Activated T-cell treated with anti-CD3 and anti-CD28 coated beads, Interleukin-2, amount 50 U/mL, for 4 hours (primary cell): ENCODE measurements at regions not wholly inside any gene's neighbourhood (a gene's known extent, or its start where the extent isn't known, plus 50 kb on each side); places are given as distances from the start of the nearest gene placed in this dataset.
"Not testable (repeated sequence)": the region's sequence is repeated elsewhere in the genome, so short reads cannot be mapped to it uniquely, and the experiment has no call there.

Experiments used
- ATAC-seq, 2 donors: fragments of 200-7000 bp; cut with Tn5 transposase; one replicate each; pipeline ENCODE4 v1.10.0; 2021
- DNase-seq: peaks from one replicate; pipeline ENCODE4 v3.0.0-alpha.2; 2020
- H3K27me3 Mint-ChIP-seq: one replicate; pipeline ENCODE4 v1.8.0; 2021; ENCODE audit warnings: low read depth, mixed read lengths
- H3K36me3 Mint-ChIP-seq: one replicate; pipeline ENCODE4 v1.8.0; 2022; ENCODE audit warnings: mixed read lengths; ENCODE audit not compliant: insufficient read depth
- H3K4me1 Mint-ChIP-seq: one replicate; pipeline ENCODE4 v1.8.0; 2021; ENCODE audit warnings: low read depth, mixed read lengths
- H3K4me3 Mint-ChIP-seq: one replicate; pipeline ENCODE4 v1.8.0; 2021; ENCODE audit warnings: mild to moderate bottlenecking, moderate library complexity, mixed read lengths
- H3K9me3 Mint-ChIP-seq: one replicate; pipeline ENCODE4 v1.8.0; 2021; ENCODE audit warnings: mixed read lengths

GRCh38 chr12:107378609-107379008 is 285.3 kb upstream of the CRY1 start:
- H3K4me3 Mint-ChIP-seq = no peak overlapping the region
- no peaks in the 10 kb centered on the region for H3K9me3 Mint-ChIP-seq
- DNase-seq = no peak
- no peaks in the 10 kb centered on the region for H3K36me3 Mint-ChIP-seq
- no peak for ATAC-seq
- peaks cover 25% of the 10 kb centered on the region for H3K4me1 Mint-ChIP-seq
- no peaks in the 10 kb centered on the region for H3K27me3 Mint-ChIP-seq

DNA sequence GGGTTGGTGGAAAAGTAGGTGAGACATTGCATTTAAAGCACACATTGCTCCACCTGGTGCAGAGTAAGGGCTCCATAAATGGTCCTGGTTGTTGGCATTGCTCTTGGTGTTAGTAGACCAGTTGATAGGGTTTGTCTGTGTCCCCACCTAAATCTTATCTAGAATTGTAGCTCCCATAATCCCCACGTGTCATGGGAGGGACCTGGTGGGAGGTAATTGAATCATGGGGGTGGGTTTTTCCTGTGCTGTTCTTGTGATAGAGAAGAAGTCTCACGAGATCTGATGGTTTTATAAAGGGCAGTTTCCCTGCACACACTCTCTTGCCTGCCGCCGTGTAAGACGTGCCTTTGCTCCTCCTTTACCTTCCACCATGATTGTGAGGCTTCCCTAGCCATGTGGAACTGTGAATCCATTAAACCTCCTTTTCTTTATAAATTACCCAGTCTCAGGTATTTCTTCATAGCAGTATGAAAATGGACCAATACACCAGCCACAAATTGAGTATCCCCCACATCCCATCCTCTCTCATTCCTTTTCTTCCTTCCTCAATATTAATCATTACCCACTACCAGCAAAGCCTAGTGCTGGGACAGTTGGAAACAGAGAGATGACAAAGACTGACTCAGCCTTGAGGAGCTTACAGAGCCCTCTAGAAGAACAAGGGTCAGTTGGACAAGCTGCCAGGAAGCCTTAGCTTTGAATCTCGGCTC is 285.9 kb upstream of the CRY1 start:
- not testable (repeated sequence) for H3K4me3 Mint-ChIP-seq, H3K27me3 Mint-ChIP-seq, DNase-seq, ATAC-seq, H3K36me3 Mint-ChIP-seq, H3K9me3 Mint-ChIP-seq
- H3K4me1 Mint-ChIP-seq = peaks cover 18% of the 10 kb centered on the region

- H3K27me3 Mint-ChIP-seq = no peaks in the 10 kb centered on the region
- H3K4me1 Mint-ChIP-seq = peaks cover 11% of the 10 kb centered on the region
- H3K4me3 Mint-ChIP-seq = no peak overlapping the region
- no peaks in the 10 kb centered on the region for H3K9me3 Mint-ChIP-seq
- DNase-seq (no peak), ATAC-seq (no peak)
- H3K36me3 Mint-ChIP-seq = no peaks in the 10 kb centered on the region
Observed at GRCh38 chr12:107379852-107380567, 286.7 kb upstream of the CRY1 start.

DNA sequence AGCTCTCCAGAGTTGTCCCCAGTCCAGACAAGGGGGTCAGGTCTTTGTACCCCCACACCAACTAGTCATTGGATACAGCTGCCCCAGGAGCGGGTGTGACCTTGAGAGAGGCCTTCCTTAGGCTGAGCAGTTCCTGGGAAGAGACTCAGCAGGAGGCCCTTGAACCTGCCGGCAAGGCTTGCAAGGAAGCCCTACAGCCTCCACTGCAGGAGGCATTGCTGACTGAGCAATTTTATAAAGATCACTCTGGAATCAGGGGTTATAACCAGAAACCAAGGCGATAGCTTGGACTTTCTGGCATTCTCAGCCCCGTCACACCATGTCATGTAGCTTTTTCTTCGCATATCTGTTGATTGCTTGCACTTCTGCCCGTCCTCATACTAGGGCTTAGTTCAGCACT is 291.3 kb upstream of the CRY1 start:
- no peak for DNase-seq
- H3K4me3 Mint-ChIP-seq = no peak overlapping the region
- no peaks in the 10 kb centered on the region for H3K27me3 Mint-ChIP-seq
- H3K4me1 Mint-ChIP-seq = peaks cover 19% of the 10 kb centered on the region
- ATAC-seq = no peak
- H3K9me3 Mint-ChIP-seq = no peaks in the 10 kb centered on the region
- H3K36me3 Mint-ChIP-seq = no peaks in the 10 kb centered on the region

DNA sequence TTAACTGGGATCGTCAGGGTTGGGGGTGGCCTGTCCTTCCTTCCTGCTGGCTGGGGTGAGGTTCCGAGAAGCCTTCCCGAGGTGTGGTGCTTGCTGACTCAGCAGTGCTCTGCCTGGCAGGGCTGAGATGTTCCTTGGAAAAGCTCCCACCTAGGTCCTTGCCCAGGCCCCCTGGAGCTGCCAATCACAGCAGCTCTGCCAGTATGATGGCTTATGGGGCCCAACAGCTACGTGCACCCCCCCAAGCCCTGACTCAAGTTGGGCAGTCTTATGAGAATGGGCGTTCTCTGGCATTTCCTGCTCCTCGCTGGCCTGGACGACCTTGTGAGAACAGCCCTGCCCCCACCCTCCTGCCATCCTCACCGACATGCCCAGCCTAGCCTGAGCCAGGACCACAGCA is 292.2 kb upstream of the CRY1 start:
- Mint-ChIP-seq H3K4me1 (peaks cover 28% of the 10 kb centered on the region), H3K27me3 (no peaks in the 10 kb centered on the region), H3K4me3 (no peak overlapping the region), H3K9me3 (no peaks in the 10 kb centered on the region), H3K36me3 (no peaks in the 10 kb centered on the region)
- no peak for DNase-seq
- no peak for ATAC-seq

- Mint-ChIP-seq H3K36me3 (no peaks in the 10 kb centered on the region), H3K4me1 (peaks cover 31% of the 10 kb centered on the region), H3K27me3 (no peaks in the 10 kb centered on the region), H3K4me3 (no peak overlapping the region), H3K9me3 (no peaks in the 10 kb centered on the region)
- no peak for DNase-seq
- ATAC-seq = no peak
Observed at GRCh38 chr12:107386569-107386968, 293.2 kb upstream of the CRY1 start.

DNA sequence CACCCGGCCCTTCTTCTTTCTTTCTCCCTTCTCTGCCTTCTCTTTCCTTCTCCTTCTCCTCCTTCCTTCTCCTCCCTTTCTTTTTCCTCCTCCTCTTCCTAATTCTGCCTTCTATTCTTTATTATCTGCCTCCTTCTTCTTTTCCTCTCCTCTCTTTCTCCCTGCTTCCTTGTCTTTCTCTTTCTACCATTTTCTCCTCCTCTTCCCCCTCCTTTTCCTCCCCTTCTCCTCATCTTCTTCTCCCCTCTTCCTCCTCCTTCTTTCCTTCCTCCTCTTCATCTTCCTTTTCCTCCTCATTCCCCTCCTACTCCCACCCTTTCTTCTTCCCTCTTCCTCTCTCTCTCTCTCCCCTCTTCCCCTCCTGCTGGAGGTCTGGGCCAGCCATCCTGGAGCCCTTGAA is 294.9 kb upstream of the CRY1 start:
- no peak overlapping the region for H3K4me3 Mint-ChIP-seq
- no peak for DNase-seq
- no peak for ATAC-seq
- H3K9me3 Mint-ChIP-seq = no peaks in the 10 kb centered on the region
- H3K4me1 Mint-ChIP-seq = peaks cover 43% of the 10 kb centered on the region
- H3K27me3 Mint-ChIP-seq = no peaks in the 10 kb centered on the region
- no peaks in the 10 kb centered on the region for H3K36me3 Mint-ChIP-seq

DNA sequence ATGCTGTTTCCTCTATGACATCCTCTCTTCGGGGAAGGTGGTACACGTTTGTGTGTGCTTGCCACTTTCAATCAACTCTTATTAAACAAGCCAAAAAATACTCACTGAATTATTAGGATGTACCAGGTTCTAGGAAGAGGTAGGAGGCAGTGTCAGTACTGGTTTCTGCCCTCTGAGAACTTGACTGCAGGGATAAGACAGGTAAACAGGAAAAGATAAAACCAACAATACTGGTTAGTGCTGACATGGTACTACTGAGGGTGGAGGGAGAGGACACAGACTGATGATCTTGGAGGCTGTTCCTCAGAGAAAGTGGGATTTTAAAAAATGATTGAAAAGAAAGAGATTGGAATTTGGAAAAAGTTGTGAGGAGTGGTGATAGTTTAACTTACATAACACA is 295.2 kb upstream of the PWP1 start:
- Mint-ChIP-seq H3K27me3 (no peaks in the 10 kb centered on the region), H3K4me3 (no peak overlapping the region), H3K4me1 (peaks cover 46% of the 10 kb centered on the region), H3K9me3 (no peaks in the 10 kb centered on the region), H3K36me3 (no peaks in the 10 kb centered on the region)
- DNase-seq = no peak
- ATAC-seq = no peak

- Mint-ChIP-seq H3K9me3 (no peaks in the 10 kb centered on the region), H3K4me1 (peaks cover 50% of the 10 kb centered on the region), H3K27me3 (no peaks in the 10 kb centered on the region), H3K36me3 (no peaks in the 10 kb centered on the region), H3K4me3 (no peak overlapping the region)
- peak; percentile 52 to 64 for ATAC-seq
- no peak for DNase-seq
Observed at GRCh38 chr12:107393043-107393717, 292.4 kb upstream of the PWP1 start.

GRCh38 chr12:107394693-107395092 is 290.9 kb upstream of the PWP1 start:
- Mint-ChIP-seq H3K36me3 (no peaks in the 10 kb centered on the region), H3K4me3 (no peak overlapping the region)

DNA sequence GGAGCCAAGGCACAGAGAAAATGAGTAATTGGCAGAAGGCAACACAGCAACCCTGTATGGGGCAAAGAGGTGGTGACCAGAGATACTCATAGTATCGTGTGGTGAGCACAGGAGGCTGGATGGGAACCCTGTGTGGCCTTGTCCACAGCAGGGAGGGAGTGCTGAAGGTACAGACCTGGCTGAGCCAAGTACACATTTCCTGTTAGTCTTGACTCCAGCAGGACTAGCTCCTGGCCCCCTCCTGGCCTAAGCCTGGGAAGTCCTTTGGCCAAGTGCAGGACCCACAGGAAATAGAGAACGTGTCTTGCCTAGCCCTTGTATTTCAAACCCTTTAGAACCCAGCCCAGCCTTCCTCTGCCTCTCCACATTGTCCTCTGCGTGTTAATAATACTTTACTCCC is 289.8 kb upstream of the PWP1 start:
- Mint-ChIP-seq H3K9me3 (no peaks in the 10 kb centered on the region), H3K36me3 (no peaks in the 10 kb centered on the region), H3K4me3 (no peak overlapping the region), H3K27me3 (no peaks in the 10 kb centered on the region), H3K4me1 (peaks cover 27% of the 10 kb centered on the region)
- no peak for ATAC-seq
- no peak for DNase-seq

More at GRCh38 chr12:107394693-107395092, 290.9 kb upstream of the PWP1 start:
- DNase-seq = no peak
- no peaks in the 10 kb centered on the region for H3K9me3 Mint-ChIP-seq
- H3K27me3 Mint-ChIP-seq = no peaks in the 10 kb centered on the region
- no peak for ATAC-seq
- peaks cover 38% of the 10 kb centered on the region for H3K4me1 Mint-ChIP-seq

- no peaks in the 10 kb centered on the region for H3K9me3 Mint-ChIP-seq
- no peaks in the 10 kb centered on the region for H3K36me3 Mint-ChIP-seq
- H3K27me3 Mint-ChIP-seq = no peaks in the 10 kb centered on the region
- no peak overlapping the region for H3K4me3 Mint-ChIP-seq
- H3K4me1 Mint-ChIP-seq = peaks cover 25% of the 10 kb centered on the region
- ATAC-seq (no peak), DNase-seq (no peak)
Observed at GRCh38 chr12:107396991-107397390, 288.6 kb upstream of the PWP1 start.

DNA sequence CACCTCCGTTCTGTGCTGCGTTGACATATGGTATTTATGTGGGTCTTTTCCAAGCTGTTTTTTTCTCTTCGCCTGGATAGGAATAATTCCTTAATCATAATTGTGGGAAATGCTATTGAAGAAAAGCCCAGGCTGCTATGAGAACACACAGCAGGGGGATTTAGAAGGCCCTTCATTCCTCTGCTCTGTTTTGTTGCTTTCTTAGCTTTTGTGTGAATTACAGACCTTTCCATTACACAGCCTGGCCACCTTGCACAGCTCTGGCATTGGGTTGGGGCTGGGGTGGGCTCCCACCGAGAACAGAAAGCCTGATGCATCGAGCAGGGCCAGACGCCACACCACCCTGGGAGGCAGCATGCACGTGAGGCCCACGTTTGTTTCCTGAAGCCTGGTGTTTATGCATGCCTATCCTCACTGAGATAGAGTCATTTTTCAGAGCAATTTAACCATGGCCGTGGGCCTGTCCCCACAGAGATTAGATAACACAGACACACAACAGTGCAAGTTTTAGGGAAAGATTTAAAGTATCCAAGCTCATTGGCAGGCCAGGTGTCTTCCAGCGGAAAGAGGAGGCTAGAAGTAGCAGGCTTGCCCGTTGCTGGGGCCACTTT is 287.6 kb upstream of the PWP1 start:
- Mint-ChIP-seq H3K4me1 (peaks cover 20% of the 10 kb centered on the region), H3K9me3 (no peaks in the 10 kb centered on the region), H3K27me3 (no peaks in the 10 kb centered on the region), H3K4me3 (no peak overlapping the region), H3K36me3 (no peaks in the 10 kb centered on the region)
- no peak for DNase-seq
- ATAC-seq = no peak

DNA sequence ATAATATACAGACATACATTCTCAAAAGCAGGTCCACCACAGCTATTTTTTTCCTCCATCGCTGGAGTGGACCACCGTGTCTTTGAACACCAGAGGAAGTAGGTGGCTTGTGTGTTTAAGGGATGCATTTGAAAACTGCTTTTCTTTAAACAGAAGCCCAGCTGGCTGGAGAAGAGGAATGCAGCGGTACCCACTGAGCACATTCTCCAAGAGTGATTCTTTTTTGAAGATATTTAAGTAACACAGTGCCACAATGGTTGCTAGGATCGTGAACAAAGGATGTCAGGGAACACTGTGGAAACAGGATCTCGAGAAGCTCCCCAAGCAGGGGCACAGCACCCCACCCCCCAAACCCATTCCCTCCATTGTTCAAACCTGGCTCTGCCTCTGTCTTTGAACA is 286.6 kb upstream of the PWP1 start:
- ATAC-seq (no peak), DNase-seq (no peak)
- H3K9me3 Mint-ChIP-seq = no peaks in the 10 kb centered on the region
- no peaks in the 10 kb centered on the region for H3K27me3 Mint-ChIP-seq
- no peaks in the 10 kb centered on the region for H3K36me3 Mint-ChIP-seq
- H3K4me3 Mint-ChIP-seq = no peak overlapping the region
- H3K4me1 Mint-ChIP-seq = peaks cover 15% of the 10 kb centered on the region
